C4-2B (cell line): ENCODE measurements at regions not wholly inside any gene's neighbourhood (a gene's known extent, or its start where the extent isn't known, plus 50 kb on each side); places are given as distances from the start of the nearest gene placed in this dataset.

Experiments
- CTCF ChIP-seq: fragments of 450-650 bp; conservative IDR thresholded peaks from 2 replicates; pipeline ENCODE4 v1.5.1; 2017; ENCODE audit warnings: mild to moderate bottlenecking
- ZFX ChIP-seq: fragments of 450-650 bp; IDR thresholded peaks from 2 replicates; pipeline ENCODE4 v1.6.1; 2017

- no peak for TF ChIP-seq CTCF
- TF ChIP-seq ZFX = no peak
Observed at GRCh38 chr12:79521576-79521975, 169.2 kb downstream of the PAWR start.
